ENCODE measurements at regions not wholly inside any gene's neighbourhood (a gene's known extent, or its start where the extent isn't known, plus 50 kb on each side); places are given as distances from the start of the nearest gene placed in this dataset.

- H3K27ac ChIP-seq (ENCODE audit: low read depth, low read length): no peak overlapping the region
- ChIA-PET POLR2A (no interaction called here), CTCF (no interaction called here)
- no peak overlapping the region for H3K4me3 ChIP-seq (ENCODE audit: low read depth, low read length)
- H3K27me3 ChIP-seq (ENCODE audit: control insufficient read depth, insufficient read depth, low read length): no peaks in the 10 kb centered on the region
- TF ChIP-seq, protein P1, sequence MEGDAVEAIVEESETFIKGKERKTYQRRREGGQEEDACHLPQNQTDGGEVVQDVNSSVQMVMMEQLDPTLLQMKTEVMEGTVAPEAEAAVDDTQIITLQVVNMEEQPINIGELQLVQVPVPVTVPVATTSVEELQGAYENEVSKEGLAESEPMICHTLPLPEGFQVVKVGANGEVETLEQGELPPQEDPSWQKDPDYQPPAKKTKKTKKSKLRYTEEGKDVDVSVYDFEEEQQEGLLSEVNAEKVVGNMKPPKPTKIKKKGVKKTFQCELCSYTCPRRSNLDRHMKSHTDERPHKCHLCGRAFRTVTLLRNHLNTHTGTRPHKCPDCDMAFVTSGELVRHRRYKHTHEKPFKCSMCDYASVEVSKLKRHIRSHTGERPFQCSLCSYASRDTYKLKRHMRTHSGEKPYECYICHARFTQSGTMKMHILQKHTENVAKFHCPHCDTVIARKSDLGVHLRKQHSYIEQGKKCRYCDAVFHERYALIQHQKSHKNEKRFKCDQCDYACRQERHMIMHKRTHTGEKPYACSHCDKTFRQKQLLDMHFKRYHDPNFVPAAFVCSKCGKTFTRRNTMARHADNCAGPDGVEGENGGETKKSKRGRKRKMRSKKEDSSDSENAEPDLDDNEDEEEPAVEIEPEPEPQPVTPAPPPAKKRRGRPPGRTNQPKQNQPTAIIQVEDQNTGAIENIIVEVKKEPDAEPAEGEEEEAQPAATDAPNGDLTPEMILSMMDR (IDR thresholded peaks at IDR 0.05; ENCODE audit: low read depth, low read length): no peak
- no peak for DNase-seq (ENCODE audit: low read depth, low spot score)
- H3K9me3 ChIP-seq (ENCODE audit: control insufficient read depth, insufficient read depth, low read length): peaks cover 8% of the 10 kb centered on the region
These were observed 654.9 kb upstream of the HS6ST1 start for GRCh38 chr2:128973566-128973965.

DNA sequence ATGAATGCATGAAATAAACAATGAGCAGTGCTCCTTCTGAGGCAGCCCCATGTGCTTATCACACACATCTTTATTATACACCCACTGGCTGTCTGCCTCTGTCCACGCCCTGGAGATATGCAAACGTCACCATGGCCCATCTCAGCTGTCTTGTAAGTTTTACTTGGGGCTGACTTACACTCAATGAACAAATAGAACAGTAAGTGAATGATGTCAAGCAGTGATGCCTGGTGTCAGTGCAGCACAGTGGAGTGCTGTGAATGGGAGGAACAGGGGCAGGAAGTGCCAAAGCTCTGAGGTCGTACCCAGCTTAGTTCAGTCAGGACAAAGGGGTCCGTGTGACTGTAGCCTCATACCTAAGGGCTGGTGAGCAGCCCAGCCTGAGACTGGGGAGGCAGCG is 659.5 kb upstream of the HS6ST1 start:
- CTCF ChIA-PET: no interaction called here
- TF ChIP-seq, protein P1 (IDR thresholded peaks at IDR 0.05; ENCODE audit: low read depth, low read length): no peak
- H3K27me3 ChIP-seq (ENCODE audit: control insufficient read depth, insufficient read depth, low read length): no peaks in the 10 kb centered on the region
- H3K27ac ChIP-seq (ENCODE audit: low read depth, low read length): no peak overlapping the region
- POLR2A ChIA-PET: no interaction called here
- H3K9me3 ChIP-seq (ENCODE audit: control insufficient read depth, insufficient read depth, low read length): peaks cover 13% of the 10 kb centered on the region
- no peak overlapping the region for H3K4me3 ChIP-seq (ENCODE audit: low read depth, low read length)
- no peak for DNase-seq (ENCODE audit: low read depth, low spot score)

DNA sequence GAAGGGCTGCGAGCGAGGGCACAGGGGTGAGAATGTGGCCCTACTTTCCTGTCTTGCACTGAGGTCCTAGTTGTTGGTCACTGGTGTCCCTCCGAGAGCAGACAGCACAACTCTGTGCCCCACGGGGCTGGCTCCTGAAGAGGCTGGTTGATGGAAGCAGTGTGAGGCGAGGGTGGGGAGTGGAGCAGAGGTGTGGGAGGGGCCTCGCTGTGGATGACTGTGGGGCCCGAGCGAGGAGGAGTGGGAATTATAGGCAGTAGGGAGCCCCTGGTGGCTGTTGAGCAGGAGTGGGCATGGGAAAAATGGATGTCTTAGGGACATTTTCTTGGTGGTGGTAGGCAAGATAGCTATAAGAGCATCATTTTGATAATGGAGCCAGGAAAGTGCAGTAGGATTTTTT is 660.5 kb upstream of the HS6ST1 start:
- DNase-seq (ENCODE audit: low read depth, low spot score): no peak
- H3K4me3 ChIP-seq (ENCODE audit: low read depth, low read length): no peak overlapping the region
- ChIA-PET CTCF (no interaction called here), POLR2A (no interaction called here)
- TF ChIP-seq, protein P1 (IDR thresholded peaks at IDR 0.05; ENCODE audit: low read depth, low read length): no peak
- peaks cover 13% of the 10 kb centered on the region for H3K9me3 ChIP-seq (ENCODE audit: control insufficient read depth, insufficient read depth, low read length)
- H3K27ac ChIP-seq (ENCODE audit: low read depth, low read length): no peak overlapping the region
- H3K27me3 ChIP-seq (ENCODE audit: control insufficient read depth, insufficient read depth, low read length): no peaks in the 10 kb centered on the region

GRCh38 chr2:128980475-128980874 is 661.8 kb upstream of the HS6ST1 start:
- no peak overlapping the region for H3K4me3 ChIP-seq (ENCODE audit: low read depth, low read length)
- ChIA-PET CTCF (no interaction called here), POLR2A (no interaction called here)
- H3K9me3 ChIP-seq (ENCODE audit: control insufficient read depth, insufficient read depth, low read length): peaks cover 13% of the 10 kb centered on the region
- no peaks in the 10 kb centered on the region for H3K27me3 ChIP-seq (ENCODE audit: control insufficient read depth, insufficient read depth, low read length)
- TF ChIP-seq, protein P1 (IDR thresholded peaks at IDR 0.05; ENCODE audit: low read depth, low read length): no peak
- H3K27ac ChIP-seq (ENCODE audit: low read depth, low read length): no peak overlapping the region
- no peak for DNase-seq (ENCODE audit: low read depth, low spot score)

DNA sequence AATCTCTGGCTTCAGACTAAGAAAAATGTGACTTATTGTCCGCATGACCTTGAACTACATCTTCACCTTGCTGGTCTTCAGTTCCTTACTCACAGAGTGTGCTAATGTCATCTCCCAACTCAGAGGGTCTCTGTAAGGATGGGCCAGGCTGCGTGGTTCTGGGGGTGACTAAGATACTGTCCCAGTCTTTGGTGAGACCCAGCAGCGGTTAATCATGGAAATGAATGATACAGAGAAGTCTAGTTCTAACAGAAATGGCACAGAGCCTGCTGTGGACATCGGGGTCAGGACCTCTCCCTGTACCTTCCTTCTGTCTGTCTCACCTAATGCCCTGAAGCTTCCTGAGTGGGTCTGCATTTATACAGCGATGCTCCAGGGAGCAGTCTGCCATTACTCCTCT is 662.7 kb upstream of the HS6ST1 start:
- POLR2A ChIA-PET: no interaction called here
- Histone ChIP-seq H3K4me3 (ENCODE audit: low read depth, low read length) (no peak overlapping the region), H3K27me3 (ENCODE audit: control insufficient read depth, insufficient read depth, low read length) (no peaks in the 10 kb centered on the region), H3K9me3 (ENCODE audit: control insufficient read depth, insufficient read depth, low read length) (peaks cover 13% of the 10 kb centered on the region), H3K27ac (ENCODE audit: low read depth, low read length) (no peak overlapping the region)
- no peak for DNase-seq (ENCODE audit: low read depth, low spot score)
- TF ChIP-seq, protein P1 (IDR thresholded peaks at IDR 0.05; ENCODE audit: low read depth, low read length): no peak
- CTCF ChIA-PET: no interaction called here

Measured in AG04450 (cell line).